GM10248 (cell line): ENCODE measurements at regions not wholly inside any gene's neighbourhood (a gene's known extent, or its start where the extent isn't known, plus 50 kb on each side); places are given as distances from the start of the nearest gene placed in this dataset.
"Not testable (repeated sequence)": the region's sequence is repeated elsewhere in the genome, so short reads cannot be mapped to it uniquely, and the experiment has no call there.

ENCODE experiments used
- CTCF ChIA-PET: fragments of 300-600 bp; sonication (Branson Sonifier 250); formaldehyde crosslinking; extraction: SDS; loops from one replicate; lab custom pipeline; 2021; ENCODE audit warnings: antibody characterized with exemption; lab: Yijun Ruan, JAX
- POLR2A ChIA-PET: fragments of 350-650 bp; sonication (Branson Sonifier 250); formaldehyde crosslinking; extraction: SDS; loops from one replicate; lab custom pipeline; 2020; ENCODE audit warnings: antibody characterized with exemption; lab: Yijun Ruan, JAX
- DNase-seq: peaks from one replicate; pipeline ENCODE4 v3.0.0; 2012; ENCODE audit errors: extremely low spot score
- CTCF ChIP-seq: IDR thresholded peaks from 2 replicates; pipeline ENCODE4 v1.5.1; 2012; ENCODE audit warnings: mild to moderate bottlenecking, low read depth; ENCODE audit errors: extremely low read depth, missing control alignments, control extremely low read depth

GRCh38 chr3:21920421-21920861 is 169.4 kb upstream of the ZNF385D start:
- ChIA-PET POLR2A (no interaction called here), CTCF (interaction anchor here (1.2 kb wide), 1 partner anchor 25 kb away, joined by 3 read pairs; no protein-coding TSS in a partner anchor)
- no peak for TF ChIP-seq CTCF
- no peak for DNase-seq

- POLR2A ChIA-PET, DNase-seq, CTCF ChIA-PET: not testable (repeated sequence)
Observed at GRCh38 chr3:21923156-21923555, 172.1 kb upstream of the ZNF385D start.

- POLR2A ChIA-PET: no interaction called here
- no peak for TF ChIP-seq CTCF
- no peak for DNase-seq
- CTCF ChIA-PET: interaction anchor here (1.0 to 1.4 kb wide), 2 partner anchors 10 to 19 kb away, joined by 3 to 5 read pairs; no protein-coding TSS in a partner anchor
Observed at GRCh38 chr3:21927261-21927660, 176.3 kb upstream of the ZNF385D start.

- no peak for DNase-seq
- CTCF ChIA-PET: no interaction called here
- TF ChIP-seq CTCF: no peak
- POLR2A ChIA-PET: no interaction called here
Observed at GRCh38 chr3:21934591-21934990, 183.6 kb upstream of the ZNF385D start.

GRCh38 chr3:21936207-21936606 is 185.2 kb upstream of the ZNF385D start:
- ChIA-PET POLR2A (no interaction called here), CTCF (no interaction called here)
- no peak for TF ChIP-seq CTCF
- DNase-seq: no peak

GRCh38 chr3:21938267-21938681 is 187.3 kb upstream of the ZNF385D start:
- DNase-seq: no peak

More at GRCh38 chr3:21938267-21938681, 187.3 kb upstream of the ZNF385D start:
- CTCF ChIA-PET: no interaction called here
- TF ChIP-seq CTCF: no peak
- POLR2A ChIA-PET: no interaction called here
